ENCODE measurements at regions not wholly inside any gene's neighbourhood (a gene's known extent, or its start where the extent isn't known, plus 50 kb on each side); places are given as distances from the start of the nearest gene placed in this dataset.

- Mint-ChIP-seq H3K4me3 (no peak overlapping the region), H3K4me1 (no peaks in the 10 kb centered on the region), H3K27ac (no peak overlapping the region), H3K36me3 (no peaks in the 10 kb centered on the region), H3K9me3 (no peaks in the 10 kb centered on the region), H3K27me3 (peaks cover 29% of the 10 kb centered on the region)
- no peak for ATAC-seq
These were observed 328.4 kb downstream of the DYSF start for GRCh38 chr2:71781695-71782228.

GRCh38 chr2:71780162-71780561 lies 326.8 kb downstream of the DYSF start:
- Mint-ChIP-seq H3K9me3 (no peaks in the 10 kb centered on the region), H3K4me3 (no peak overlapping the region), H3K36me3 (no peaks in the 10 kb centered on the region), H3K4me1 (no peaks in the 10 kb centered on the region), H3K27ac (no peak overlapping the region), H3K27me3 (peaks cover 29% of the 10 kb centered on the region)
- ATAC-seq = no peak

GRCh38 chr2:71779774-71780105 lies 326.4 kb downstream of the DYSF start:
- Mint-ChIP-seq H3K4me3 (no peak overlapping the region), H3K9me3 (no peaks in the 10 kb centered on the region), H3K27me3 (peaks cover 29% of the 10 kb centered on the region), H3K4me1 (no peaks in the 10 kb centered on the region), H3K27ac (no peak overlapping the region), H3K36me3 (no peaks in the 10 kb centered on the region)
- ATAC-seq = no peak

- Mint-ChIP-seq H3K4me1 (no peaks in the 10 kb centered on the region), H3K36me3 (no peaks in the 10 kb centered on the region), H3K4me3 (no peak overlapping the region), H3K27ac (no peak overlapping the region), H3K27me3 (peaks cover 29% of the 10 kb centered on the region), H3K9me3 (no peaks in the 10 kb centered on the region)
- no peak for ATAC-seq
These were observed 325.8 kb downstream of the DYSF start for GRCh38 chr2:71778936-71779773.

GRCh38 chr2:71778514-71778913 lies 325.2 kb downstream of the DYSF start:
- Mint-ChIP-seq H3K27me3 (peaks cover 29% of the 10 kb centered on the region), H3K4me1 (no peaks in the 10 kb centered on the region), H3K9me3 (peaks cover 3% of the 10 kb centered on the region), H3K36me3 (no peaks in the 10 kb centered on the region), H3K4me3 (no peak overlapping the region), H3K27ac (no peak overlapping the region)
- no peak for ATAC-seq

- H3K36me3 Mint-ChIP-seq = no peaks in the 10 kb centered on the region
- H3K9me3 Mint-ChIP-seq = peaks cover 3% of the 10 kb centered on the region
- no peak overlapping the region for H3K4me3 Mint-ChIP-seq
- peaks cover 29% of the 10 kb centered on the region for H3K27me3 Mint-ChIP-seq
- no peak overlapping the region for H3K27ac Mint-ChIP-seq
- H3K4me1 Mint-ChIP-seq = no peaks in the 10 kb centered on the region
- no peak for ATAC-seq
These were observed 324.6 kb downstream of the DYSF start for GRCh38 chr2:71777946-71778345.

- no peak overlapping the region for H3K27ac Mint-ChIP-seq
- H3K4me3 Mint-ChIP-seq = no peak overlapping the region
- H3K9me3 Mint-ChIP-seq = peaks cover 3% of the 10 kb centered on the region
- peaks cover 26% of the 10 kb centered on the region for H3K27me3 Mint-ChIP-seq
- H3K4me1 Mint-ChIP-seq = no peaks in the 10 kb centered on the region
- no peak for ATAC-seq
- H3K36me3 Mint-ChIP-seq = no peaks in the 10 kb centered on the region
These were observed 322.9 kb downstream of the DYSF start for GRCh38 chr2:71776227-71776626.

GRCh38 chr2:71773218-71773617 lies 319.9 kb downstream of the DYSF start:
- Mint-ChIP-seq H3K9me3 (peaks cover 6% of the 10 kb centered on the region), H3K4me3 (no peak overlapping the region), H3K4me1 (no peaks in the 10 kb centered on the region), H3K27ac (no peak overlapping the region), H3K27me3 (no peaks in the 10 kb centered on the region), H3K36me3 (no peaks in the 10 kb centered on the region)
- no peak for ATAC-seq

GRCh38 chr2:71772510-71773172 lies 319.3 kb downstream of the DYSF start:
- no peak for ATAC-seq
- H3K4me3 Mint-ChIP-seq = no peak overlapping the region
- no peaks in the 10 kb centered on the region for H3K4me1 Mint-ChIP-seq
- H3K36me3 Mint-ChIP-seq = no peaks in the 10 kb centered on the region
- no peaks in the 10 kb centered on the region for H3K27me3 Mint-ChIP-seq
- no peak overlapping the region for H3K27ac Mint-ChIP-seq
- peaks cover 6% of the 10 kb centered on the region for H3K9me3 Mint-ChIP-seq

GRCh38 chr2:71767663-71768062 lies 314.3 kb downstream of the DYSF start:
- Mint-ChIP-seq H3K36me3 (no peaks in the 10 kb centered on the region), H3K27ac (no peak overlapping the region), H3K4me1 (no peaks in the 10 kb centered on the region), H3K4me3 (no peak overlapping the region), H3K9me3 (peaks cover 3% of the 10 kb centered on the region), H3K27me3 (peaks cover 21% of the 10 kb centered on the region)
- ATAC-seq = no peak

- peaks cover 23% of the 10 kb centered on the region for H3K27me3 Mint-ChIP-seq
- H3K9me3 Mint-ChIP-seq = no peaks in the 10 kb centered on the region
- H3K36me3 Mint-ChIP-seq = no peaks in the 10 kb centered on the region
- H3K27ac Mint-ChIP-seq = no peak overlapping the region
- H3K4me3 Mint-ChIP-seq = no peak overlapping the region
- ATAC-seq = no peak
- H3K4me1 Mint-ChIP-seq = no peaks in the 10 kb centered on the region
These were observed 305.7 kb downstream of the DYSF start for GRCh38 chr2:71759060-71759459.

GRCh38 chr2:71757351-71757750 lies 304.0 kb downstream of the DYSF start:
- H3K4me3 Mint-ChIP-seq = no peak overlapping the region
- no peaks in the 10 kb centered on the region for H3K36me3 Mint-ChIP-seq
- no peaks in the 10 kb centered on the region for H3K9me3 Mint-ChIP-seq
- ATAC-seq = no peak
- no peak overlapping the region for H3K27ac Mint-ChIP-seq
- no peaks in the 10 kb centered on the region for H3K4me1 Mint-ChIP-seq
- peaks cover 19% of the 10 kb centered on the region for H3K27me3 Mint-ChIP-seq

GRCh38 chr2:71756280-71756906 lies 303.0 kb downstream of the DYSF start:
- Mint-ChIP-seq H3K27me3 (peaks cover 28% of the 10 kb centered on the region), H3K4me3 (no peak overlapping the region), H3K4me1 (no peaks in the 10 kb centered on the region), H3K9me3 (peaks cover 4% of the 10 kb centered on the region), H3K27ac (no peak overlapping the region), H3K36me3 (no peaks in the 10 kb centered on the region)
- ATAC-seq = no peak

- H3K4me3 Mint-ChIP-seq = no peak overlapping the region
- H3K27me3 Mint-ChIP-seq = peaks cover 20% of the 10 kb centered on the region
- no peaks in the 10 kb centered on the region for H3K36me3 Mint-ChIP-seq
- no peaks in the 10 kb centered on the region for H3K4me1 Mint-ChIP-seq
- ATAC-seq = no peak
- no peak overlapping the region for H3K27ac Mint-ChIP-seq
- peaks cover 8% of the 10 kb centered on the region for H3K9me3 Mint-ChIP-seq
These were observed 298.2 kb downstream of the DYSF start for GRCh38 chr2:71751590-71751989.

- Mint-ChIP-seq H3K27ac (no peak overlapping the region), H3K4me3 (no peak overlapping the region), H3K9me3 (peaks cover 8% of the 10 kb centered on the region), H3K36me3 (no peaks in the 10 kb centered on the region), H3K27me3 (peaks cover 22% of the 10 kb centered on the region), H3K4me1 (no peaks in the 10 kb centered on the region)
- no peak for ATAC-seq
These were observed 296.3 kb downstream of the DYSF start for GRCh38 chr2:71749671-71750101.

Data from stimulated activated memory B cell treated with anti-CD40 and anti-IgM and Interleukin-4, amounts not matched to agents 10 μg/mL and 1 μg/mL and 100 μg/mL, for 72 hours (primary cell).